Astrocyte (in vitro differentiated cells and primary cell): ENCODE measurements at regions not wholly inside any gene's neighbourhood (a gene's known extent, or its start where the extent isn't known, plus 50 kb on each side); places are given as distances from the start of the nearest gene placed in this dataset.
A peak's percentile ranks its signal among the peaks of the same experiment; 100 is the strongest.

Experiments used
- DNase-seq: peaks from one replicate; pipeline ENCODE4 v3.0.0-alpha.2; 2010; ENCODE audit warnings: low read depth
- FAIRE-seq: peaks from 2 replicates; lab custom pipeline; 2011; peaks lifted over from hg19 to GRCh38; lab: Jason Lieb, UNC
- H2AFZ ChIP-seq: 2 replicates; pipeline ENCODE4 v1.6.0; 2012; ENCODE audit warnings: low read depth, low read length, inconsistent platforms
- H3K27ac ChIP-seq: 2 replicates; pipeline ENCODE4 v1.5.1; 2011; ENCODE audit warnings: low read depth, low read length, inconsistent platforms
- H3K27me3 ChIP-seq: 2 replicates; pipeline ENCODE4 v1.6.0; 2011; ENCODE audit warnings: low read length, inconsistent platforms; ENCODE audit not compliant: insufficient read depth
- H3K36me3 ChIP-seq: 2 replicates; pipeline ENCODE4 v1.5.1; 2011; ENCODE audit warnings: low read length, inconsistent platforms; ENCODE audit not compliant: insufficient read depth
- H3K4me1 ChIP-seq: 2 replicates; pipeline ENCODE4 v1.5.1; 2011; ENCODE audit warnings: low read length, inconsistent platforms; ENCODE audit not compliant: insufficient read depth
- H3K4me2 ChIP-seq: 2 replicates; pipeline ENCODE4 v1.6.0; 2012; ENCODE audit warnings: low read length, inconsistent platforms
- H3K4me3 ChIP-seq: 2 replicates; pipeline ENCODE4 v1.5.1; 2011; ENCODE audit warnings: low read depth, mild to moderate bottlenecking, low read length, inconsistent platforms; ENCODE audit not compliant: insufficient read depth
- H3K79me2 ChIP-seq: 2 replicates; pipeline ENCODE4 v1.6.0; 2012; ENCODE audit warnings: mild to moderate bottlenecking, low read length, inconsistent platforms; ENCODE audit not compliant: insufficient read depth
- H3K9ac ChIP-seq: 2 replicates; pipeline ENCODE4 v1.6.0; 2012; ENCODE audit warnings: mild to moderate bottlenecking, low read length, inconsistent platforms
- H3K9me3 ChIP-seq: 2 replicates; pipeline ENCODE4 v1.5.1; 2012; ENCODE audit warnings: low read depth, mild to moderate bottlenecking, low read length, inconsistent platforms; ENCODE audit not compliant: insufficient read depth
- H4K20me1 ChIP-seq: 2 replicates; pipeline ENCODE4 v1.6.0; 2012; ENCODE audit warnings: low read length, inconsistent platforms; ENCODE audit not compliant: insufficient read depth
- H3K27ac Mint-ChIP-seq: one replicate; pipeline ENCODE4 v1.8.0; 2021; ENCODE audit warnings: mild to moderate bottlenecking, mixed read lengths; ENCODE audit not compliant: unreplicated experiment
- H3K27me3 Mint-ChIP-seq: one replicate; pipeline ENCODE4 v1.8.0; 2021; ENCODE audit warnings: low read depth, mixed read lengths; ENCODE audit not compliant: unreplicated experiment
- H3K36me3 Mint-ChIP-seq: one replicate; pipeline ENCODE4 v1.8.0; 2021; ENCODE audit warnings: low read depth, mixed read lengths; ENCODE audit not compliant: unreplicated experiment
- H3K4me1 Mint-ChIP-seq: one replicate; pipeline ENCODE4 v1.8.0; 2021; ENCODE audit warnings: low read depth, mixed read lengths; ENCODE audit not compliant: unreplicated experiment
- H3K4me3 Mint-ChIP-seq: one replicate; pipeline ENCODE4 v1.8.0; 2021; ENCODE audit warnings: mild to moderate bottlenecking, moderate library complexity, mixed read lengths; ENCODE audit not compliant: unreplicated experiment
- H3K9me3 Mint-ChIP-seq: one replicate; pipeline ENCODE4 v1.8.0; 2021; ENCODE audit warnings: mild to moderate bottlenecking, mixed read lengths; ENCODE audit not compliant: unreplicated experiment
- CTCF ChIP-seq: IDR thresholded peaks from 2 replicates; pipeline ENCODE4 v1.5.1; 2011; ENCODE audit warnings: low read depth, mild to moderate bottlenecking, inconsistent platforms, low read length, moderate library complexity; ENCODE audit not compliant: insufficient read depth
- EZH2 ChIP-seq: IDR thresholded peaks from 2 replicates; pipeline ENCODE4 v1.6.1; 2012; ENCODE audit warnings: mild to moderate bottlenecking, low read length, inconsistent platforms; ENCODE audit not compliant: insufficient read depth

- Histone ChIP-seq H4K20me1 (no peaks in the 10 kb centered on the region), H3K36me3 (no peaks in the 10 kb centered on the region), H3K27ac (no peak overlapping the region), H3K4me2 (peak overlapping the region; percentile 45), H3K4me1 (peaks cover 18% of the 10 kb centered on the region), H3K9me3 (no peaks in the 10 kb centered on the region), H3K27me3 (no peaks in the 10 kb centered on the region), H3K79me2 (no peaks in the 10 kb centered on the region), H3K4me3 (no peak overlapping the region), H3K9ac (no peak overlapping the region), H2AFZ (no peak overlapping the region)
- H3K9me3 Mint-ChIP-seq = no peaks in the 10 kb centered on the region
- DNase-seq (peak; percentile 99), FAIRE-seq (no peak)
- TF ChIP-seq CTCF (no peak), EZH2 (no peak)
- H3K27ac Mint-ChIP-seq = peak overlapping the region; percentile 79
- H3K4me3 Mint-ChIP-seq = no peak overlapping the region
- no peaks in the 10 kb centered on the region for H3K36me3 Mint-ChIP-seq
- H3K27me3 Mint-ChIP-seq = peaks cover 25% of the 10 kb centered on the region
- peaks cover 36% of the 10 kb centered on the region for H3K4me1 Mint-ChIP-seq
Measured at GRCh38 chr9:89941875-89942274, 337.1 kb downstream of the GADD45G start.

- FAIRE-seq = no peak
- Mint-ChIP-seq H3K27ac (no peak overlapping the region), H3K36me3 (no peaks in the 10 kb centered on the region)
Measured at GRCh38 chr9:89942643-89943042, 337.8 kb downstream of the GADD45G start.

More at GRCh38 chr9:89942643-89943042, 337.8 kb downstream of the GADD45G start:
- peaks cover 36% of the 10 kb centered on the region for H3K4me1 Mint-ChIP-seq
- peaks cover 18% of the 10 kb centered on the region for H3K4me1 ChIP-seq
- H3K9ac ChIP-seq = no peak overlapping the region
- no peak overlapping the region for H3K4me3 Mint-ChIP-seq
- peaks cover 28% of the 10 kb centered on the region for H3K27me3 Mint-ChIP-seq
- H3K79me2 ChIP-seq = no peaks in the 10 kb centered on the region
- DNase-seq = no peak
- TF ChIP-seq EZH2 = no peak
- no peak for TF ChIP-seq CTCF
- no peaks in the 10 kb centered on the region for H3K36me3 ChIP-seq
- no peak overlapping the region for H2AFZ ChIP-seq
- no peaks in the 10 kb centered on the region for H3K9me3 Mint-ChIP-seq
- H3K27me3 ChIP-seq = no peaks in the 10 kb centered on the region
- peak overlapping the region; percentile 45 for H3K4me2 ChIP-seq
- H4K20me1 ChIP-seq = no peaks in the 10 kb centered on the region
- H3K9me3 ChIP-seq = no peaks in the 10 kb centered on the region
- no peak overlapping the region for H3K4me3 ChIP-seq
- no peak overlapping the region for H3K27ac ChIP-seq
